SIG-M5 (cell line): ENCODE measurements at regions not wholly inside any gene's neighbourhood (a gene's known extent, or its start where the extent isn't known, plus 50 kb on each side); places are given as distances from the start of the nearest gene placed in this dataset.

Experiments
- DNase-seq: peaks from one replicate; lab custom pipeline; 2025; lab: John Stamatoyannopoulos, UW

GRCh38 chr12:87160848-87161601, 868.2 kb downstream of the C12orf50 start:
- DNase-seq: no peak

GRCh38 chr12:87157791-87158190, 871.4 kb downstream of the C12orf50 start:
- no peak for DNase-seq

- no peak for DNase-seq
These were observed 873.6 kb downstream of the C12orf50 start for GRCh38 chr12:87155621-87156020.

GRCh38 chr12:87152841-87153528, 876.2 kb downstream of the C12orf50 start:
- no peak for DNase-seq

- no peak for DNase-seq
These were observed 877.1 kb downstream of the C12orf50 start for GRCh38 chr12:87152075-87152474.

DNA sequence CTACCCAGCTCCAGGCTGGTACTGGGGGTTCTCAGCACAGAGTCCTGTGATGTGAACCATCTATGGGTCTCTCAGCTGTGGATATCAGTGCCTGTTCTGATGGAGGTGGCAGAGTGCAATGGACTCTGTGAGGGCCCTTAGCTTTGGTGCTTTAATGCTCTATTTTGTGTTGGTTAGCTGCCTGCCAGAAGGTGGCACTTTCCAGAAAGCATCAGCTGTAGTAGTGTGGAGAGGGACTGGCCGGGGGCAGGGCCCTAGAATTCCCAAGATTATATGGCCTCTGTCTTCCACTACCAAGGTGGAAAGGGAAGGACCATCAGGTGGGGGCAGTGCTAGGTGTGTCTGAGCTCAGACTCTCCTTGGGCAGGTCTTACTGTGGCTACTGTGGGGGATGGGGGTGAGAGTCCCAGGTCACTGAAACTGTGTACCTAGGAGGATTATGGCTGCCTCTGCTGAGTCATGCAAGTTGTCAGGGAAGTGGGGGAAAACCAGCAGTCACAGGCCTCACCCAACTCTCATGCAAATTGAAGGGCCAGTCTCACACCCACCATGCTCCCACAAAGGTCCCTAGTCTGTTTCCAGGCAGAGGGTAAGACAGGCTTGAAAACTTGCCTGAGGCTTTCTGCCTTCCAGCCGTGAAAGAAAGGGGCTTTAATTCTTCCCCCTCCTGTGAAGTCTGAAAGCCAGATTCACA, 878.1 kb downstream of the C12orf50 start:
- DNase-seq: no peak

DNA sequence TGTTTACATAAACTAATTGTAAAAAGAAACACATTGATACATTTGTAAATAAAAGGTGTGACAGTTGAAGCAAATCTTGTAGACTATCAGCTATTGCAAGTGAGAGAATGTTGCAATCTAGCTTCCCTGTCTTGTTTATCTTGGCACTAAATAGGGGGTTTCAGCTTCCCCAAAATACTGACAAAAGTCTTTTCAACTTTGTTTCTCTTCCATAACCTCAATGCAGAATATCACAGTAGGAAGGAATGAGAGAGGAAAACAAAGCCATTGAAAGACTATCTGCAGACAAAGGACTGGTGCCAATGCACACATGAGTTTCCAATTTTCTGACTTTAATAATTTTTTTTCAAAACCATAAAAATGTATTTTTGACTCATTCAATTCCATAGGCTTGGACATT, 886.2 kb upstream of the MGAT4C start:
- DNase-seq: no peak

GRCh38 chr12:87141091-87141490, 884.9 kb upstream of the MGAT4C start:
- DNase-seq: no peak

DNA sequence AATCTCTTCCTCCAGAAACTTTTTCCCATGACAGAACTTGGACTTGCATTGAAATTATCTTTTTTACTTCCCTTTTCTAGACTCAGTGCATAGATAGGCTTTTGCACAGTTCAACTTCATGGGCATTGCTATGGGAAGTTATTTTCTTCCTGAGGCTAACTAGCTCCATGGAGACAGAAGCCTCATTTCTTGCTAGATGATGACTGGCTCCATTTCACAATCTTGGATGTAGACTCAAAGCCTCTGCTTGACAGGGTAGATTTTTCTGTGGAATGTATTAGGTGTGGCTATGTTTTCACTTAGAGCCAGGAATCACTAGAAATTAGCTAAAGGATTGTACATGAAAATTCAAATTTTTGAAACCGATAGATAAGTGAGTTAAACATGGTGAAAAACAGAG, 884.1 kb upstream of the MGAT4C start:
- DNase-seq: no peak

DNA sequence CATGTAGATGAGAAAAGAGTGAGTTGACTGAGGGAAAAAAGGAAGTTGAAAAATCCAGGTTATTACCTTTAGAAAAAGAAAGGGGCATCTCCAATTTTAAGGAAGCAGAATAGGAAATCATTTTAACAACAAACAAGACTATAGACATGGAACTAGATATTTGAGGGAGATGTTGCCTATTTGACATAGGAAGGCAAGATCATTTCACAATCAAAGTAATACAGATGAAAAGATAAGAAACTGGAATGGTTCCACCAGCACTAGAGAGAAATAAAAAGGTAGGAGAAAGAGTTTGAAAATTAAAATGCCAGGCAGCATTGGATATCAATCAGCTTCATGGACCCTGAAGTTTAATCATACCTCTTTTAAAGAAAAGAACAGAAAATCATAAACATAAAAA, 881.0 kb upstream of the MGAT4C start:
- DNase-seq: no peak

DNA sequence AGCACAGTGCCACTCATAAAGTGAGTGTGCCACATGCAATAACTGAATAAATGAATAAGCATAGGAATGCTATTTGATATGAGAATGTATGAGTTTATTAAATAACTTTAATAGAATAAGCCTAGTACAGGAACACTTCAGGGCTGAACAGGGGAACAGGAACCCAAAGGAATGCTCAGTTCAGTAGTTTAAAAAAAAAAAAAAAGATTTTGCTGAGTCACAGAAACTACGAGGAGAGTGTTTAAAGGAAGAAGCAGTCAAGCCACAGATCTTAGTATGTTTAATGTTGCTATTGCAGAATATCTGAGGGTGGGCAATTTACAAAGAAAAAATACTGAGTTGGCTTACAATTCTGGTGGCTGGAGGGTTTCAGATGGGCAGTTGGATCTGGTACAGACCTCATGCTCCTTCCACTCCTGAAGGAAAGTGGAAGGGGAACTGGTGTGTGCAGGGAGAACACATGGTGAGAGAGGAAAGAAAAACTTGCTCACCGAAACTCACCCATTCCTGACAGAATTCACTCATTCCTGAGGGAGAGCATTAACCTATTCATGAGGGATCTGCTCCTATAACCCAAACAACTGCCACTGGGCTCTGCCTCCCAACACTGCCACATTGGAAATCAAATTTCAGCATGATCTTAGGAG, 880.3 kb upstream of the MGAT4C start:
- DNase-seq: no peak

GRCh38 chr12:87127272-87127671, 871.1 kb upstream of the MGAT4C start:
- no peak for DNase-seq

GRCh38 chr12:87121896-87122295, 865.7 kb upstream of the MGAT4C start:
- DNase-seq: no peak

DNA sequence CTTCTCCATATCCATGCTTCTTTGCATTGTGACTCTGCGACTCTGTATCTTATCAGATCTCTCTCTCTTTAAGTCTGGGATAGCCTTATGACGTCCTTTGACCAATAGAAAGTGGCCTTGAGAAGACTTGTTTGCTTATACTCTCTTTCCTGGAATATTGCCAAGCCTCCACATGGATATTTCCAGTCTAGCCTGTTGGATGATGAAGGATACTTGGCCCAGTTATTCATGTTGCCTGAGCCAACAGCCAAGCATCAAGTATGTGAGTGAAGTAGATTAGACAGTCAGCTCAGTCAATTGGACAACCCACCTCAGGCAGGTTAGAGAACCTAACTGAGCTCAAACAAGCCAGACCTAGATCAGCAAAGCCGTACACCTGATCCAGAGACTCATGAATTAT, 864.2 kb upstream of the MGAT4C start:
- DNase-seq: no peak

GRCh38 chr12:87119713-87120112, 863.5 kb upstream of the MGAT4C start:
- no peak for DNase-seq

DNA sequence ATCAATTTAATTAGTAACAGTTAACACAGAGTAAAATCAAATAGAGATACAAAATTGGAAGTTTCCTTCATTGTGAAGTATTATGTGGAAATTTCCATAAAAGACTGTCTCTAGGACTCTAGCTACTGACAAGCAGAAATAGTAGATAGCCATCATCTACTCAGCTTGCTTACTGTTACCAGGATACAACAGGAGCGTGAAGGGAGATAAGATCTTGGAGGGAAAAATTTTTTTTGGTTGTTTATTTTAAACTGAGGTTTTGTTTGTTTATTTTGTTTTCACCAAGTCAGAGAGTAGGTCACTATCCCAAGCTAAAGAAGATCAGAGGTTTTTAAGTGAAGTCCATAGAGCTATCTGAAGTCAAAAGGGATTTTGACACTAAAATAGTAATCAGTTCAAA, 861.3 kb upstream of the MGAT4C start:
- DNase-seq: no peak

- no peak for DNase-seq
These were observed 860.6 kb upstream of the MGAT4C start for GRCh38 chr12:87116780-87117179.

DNA sequence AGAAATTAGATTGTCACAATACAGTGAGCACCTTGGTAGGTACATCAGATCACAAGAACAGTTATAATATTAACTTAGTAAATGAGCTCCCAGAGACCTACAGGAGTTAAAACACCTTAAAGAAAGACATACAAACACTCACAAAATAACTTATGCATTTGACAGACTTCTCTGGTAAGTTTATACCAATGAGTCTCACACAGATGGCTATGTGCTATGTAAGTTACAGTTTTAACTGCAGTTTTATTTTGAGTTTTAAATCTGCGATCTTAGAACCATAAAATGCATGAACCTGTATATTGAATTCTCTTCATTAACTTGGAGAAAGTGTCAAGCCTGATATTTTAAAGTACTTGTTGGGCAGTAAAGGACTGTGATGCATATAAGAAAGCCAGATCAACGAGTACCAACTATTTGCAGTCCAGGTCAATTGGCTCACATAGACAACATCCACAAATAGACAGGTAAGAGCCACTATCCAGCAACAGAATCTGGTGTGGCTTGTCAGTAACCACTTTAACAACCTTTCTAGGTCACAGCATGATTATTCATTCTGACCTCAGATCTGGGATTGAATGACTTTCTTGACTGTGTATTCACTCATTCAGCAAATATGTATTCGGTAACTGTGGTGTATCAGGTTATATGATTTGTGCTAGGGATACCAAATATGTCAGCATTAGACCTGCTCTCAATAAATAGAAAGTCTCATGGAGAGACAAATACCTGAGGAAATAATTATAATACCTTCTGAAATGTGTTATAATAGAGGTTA, 856.6 kb upstream of the MGAT4C start:
- DNase-seq: no peak

GRCh38 chr12:87107766-87108165, 851.6 kb upstream of the MGAT4C start:
- DNase-seq: no peak

GRCh38 chr12:87107270-87107669, 851.1 kb upstream of the MGAT4C start:
- DNase-seq: no peak

GRCh38 chr12:87096082-87096585, 839.9 kb upstream of the MGAT4C start:
- DNase-seq: no peak

DNA sequence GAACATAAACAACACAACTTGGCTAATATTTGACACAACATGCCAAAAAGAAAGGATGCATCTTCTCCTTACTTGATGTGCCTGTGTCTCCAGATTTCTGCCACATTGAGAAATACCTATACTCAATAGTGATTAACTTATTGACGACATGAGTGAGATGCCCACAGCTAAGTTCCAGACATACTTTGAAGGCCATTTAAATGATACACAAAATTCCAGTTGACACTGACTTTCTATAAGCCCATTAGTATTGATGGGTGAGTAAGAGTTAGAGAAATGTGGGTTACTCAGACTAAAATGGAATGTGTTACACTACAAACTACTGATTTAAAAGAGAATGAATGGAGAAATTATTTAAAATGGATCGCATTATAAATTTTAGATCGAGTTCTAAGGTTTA, 838.2 kb upstream of the MGAT4C start:
- DNase-seq: no peak
